ENCODE measurements at regions not wholly inside any gene's neighbourhood (a gene's known extent, or its start where the extent isn't known, plus 50 kb on each side); places are given as distances from the start of the nearest gene placed in this dataset.

- no peak overlapping the region for H3K4me3 ChIP-seq (ENCODE audit: low read depth, low read length)
- DNase-seq (ENCODE audit: low read depth): peak; percentile 48
- TF ChIP-seq, protein P1, sequence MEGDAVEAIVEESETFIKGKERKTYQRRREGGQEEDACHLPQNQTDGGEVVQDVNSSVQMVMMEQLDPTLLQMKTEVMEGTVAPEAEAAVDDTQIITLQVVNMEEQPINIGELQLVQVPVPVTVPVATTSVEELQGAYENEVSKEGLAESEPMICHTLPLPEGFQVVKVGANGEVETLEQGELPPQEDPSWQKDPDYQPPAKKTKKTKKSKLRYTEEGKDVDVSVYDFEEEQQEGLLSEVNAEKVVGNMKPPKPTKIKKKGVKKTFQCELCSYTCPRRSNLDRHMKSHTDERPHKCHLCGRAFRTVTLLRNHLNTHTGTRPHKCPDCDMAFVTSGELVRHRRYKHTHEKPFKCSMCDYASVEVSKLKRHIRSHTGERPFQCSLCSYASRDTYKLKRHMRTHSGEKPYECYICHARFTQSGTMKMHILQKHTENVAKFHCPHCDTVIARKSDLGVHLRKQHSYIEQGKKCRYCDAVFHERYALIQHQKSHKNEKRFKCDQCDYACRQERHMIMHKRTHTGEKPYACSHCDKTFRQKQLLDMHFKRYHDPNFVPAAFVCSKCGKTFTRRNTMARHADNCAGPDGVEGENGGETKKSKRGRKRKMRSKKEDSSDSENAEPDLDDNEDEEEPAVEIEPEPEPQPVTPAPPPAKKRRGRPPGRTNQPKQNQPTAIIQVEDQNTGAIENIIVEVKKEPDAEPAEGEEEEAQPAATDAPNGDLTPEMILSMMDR (IDR thresholded peaks at IDR 0.05; ENCODE audit: insufficient read depth, low read depth, low read length, missing control alignments): peak; percentile 53
Observed at GRCh38 chr17:77011173-77012011, 129.4 kb upstream of the SEC14L1 start.

DNA sequence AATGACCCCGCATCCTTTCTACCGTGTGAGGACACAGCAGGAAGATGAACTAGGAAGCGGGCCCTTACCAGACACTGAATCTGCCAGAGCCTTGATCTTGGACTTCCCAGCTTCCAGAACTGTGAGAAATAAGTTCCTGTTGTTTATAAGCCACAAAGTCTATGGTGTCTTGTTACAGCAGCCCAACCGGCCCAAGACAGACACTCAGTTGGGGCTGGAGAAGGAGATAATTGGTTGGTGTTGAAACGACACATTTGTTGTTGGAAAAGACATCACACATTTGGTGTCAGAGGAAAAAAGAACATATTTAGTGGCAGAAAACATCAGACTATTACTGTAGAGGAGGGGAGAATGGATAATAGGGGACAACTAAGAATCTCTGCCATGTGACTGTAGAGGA is 122.3 kb upstream of the SEC14L1 start:
- H3K4me3 ChIP-seq (ENCODE audit: low read depth, low read length): no peak overlapping the region
- DNase-seq (ENCODE audit: low read depth): no peak
- TF ChIP-seq, protein P1 (IDR thresholded peaks at IDR 0.05; ENCODE audit: insufficient read depth, low read depth, low read length, missing control alignments): no peak

- no peak for DNase-seq (ENCODE audit: low read depth)
- H3K4me3 ChIP-seq (ENCODE audit: low read depth, low read length): no peak overlapping the region
- TF ChIP-seq, protein P1 (IDR thresholded peaks at IDR 0.05; ENCODE audit: insufficient read depth, low read depth, low read length, missing control alignments): no peak
Observed at GRCh38 chr17:77019893-77020379, 120.8 kb upstream of the SEC14L1 start.

DNA sequence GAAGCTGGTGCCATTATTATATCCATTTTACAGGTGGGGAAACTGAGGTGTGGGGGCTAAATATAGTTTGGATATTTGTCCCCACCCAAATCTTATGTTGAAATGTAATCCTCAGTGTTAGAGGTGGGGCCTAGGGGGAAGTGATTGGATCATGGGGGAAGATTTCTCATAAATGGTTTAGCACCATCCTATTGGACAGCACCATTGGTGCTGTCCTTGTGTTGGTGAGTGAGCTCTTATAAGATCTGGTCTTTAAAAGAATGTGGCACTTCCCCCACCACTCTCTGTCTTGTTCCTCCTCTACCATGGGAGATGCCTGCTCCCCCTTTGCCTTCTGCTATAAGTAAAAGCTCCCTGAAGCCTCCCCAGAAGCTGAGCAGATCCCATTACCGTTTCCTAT is 119.8 kb upstream of the SEC14L1 start:
- TF ChIP-seq, protein P1 (IDR thresholded peaks at IDR 0.05; ENCODE audit: insufficient read depth, low read depth, low read length, missing control alignments): no peak
- no peak for DNase-seq (ENCODE audit: low read depth)
- no peak overlapping the region for H3K4me3 ChIP-seq (ENCODE audit: low read depth, low read length)

DNA sequence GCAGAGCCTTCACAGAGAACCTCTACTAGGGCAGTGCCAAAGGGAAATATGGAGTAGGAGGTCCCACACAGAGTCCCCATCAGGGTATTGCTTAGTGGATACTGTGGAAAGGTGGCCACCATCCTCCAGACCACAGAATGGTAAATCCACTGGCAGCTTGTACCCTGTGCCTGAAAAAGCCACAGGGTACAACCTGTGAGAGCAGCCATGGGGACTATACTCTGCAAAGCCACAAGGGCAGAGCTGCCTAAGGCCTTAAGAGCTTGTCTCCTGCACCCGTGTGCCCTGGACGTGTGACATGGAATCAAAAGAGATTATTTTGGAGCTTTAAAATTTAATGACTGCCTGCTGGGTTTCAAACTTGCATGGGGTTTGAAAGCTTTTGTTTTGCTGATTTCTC is 118.0 kb upstream of the SEC14L1 start:
- no peak overlapping the region for H3K4me3 ChIP-seq (ENCODE audit: low read depth, low read length)
- TF ChIP-seq, protein P1 (IDR thresholded peaks at IDR 0.05; ENCODE audit: insufficient read depth, low read depth, low read length, missing control alignments): no peak
- no peak for DNase-seq (ENCODE audit: low read depth)

GRCh38 chr17:77025781-77026180 is 115.0 kb upstream of the SEC14L1 start:
- TF ChIP-seq, protein P1 (IDR thresholded peaks at IDR 0.05; ENCODE audit: insufficient read depth, low read depth, low read length, missing control alignments): no peak
- H3K4me3 ChIP-seq (ENCODE audit: low read depth, low read length): no peak overlapping the region
- DNase-seq (ENCODE audit: low read depth): no peak
